ENCODE measurements at regions not wholly inside any gene's neighbourhood (a gene's known extent, or its start where the extent isn't known, plus 50 kb on each side); places are given as distances from the start of the nearest gene placed in this dataset.

DNA sequence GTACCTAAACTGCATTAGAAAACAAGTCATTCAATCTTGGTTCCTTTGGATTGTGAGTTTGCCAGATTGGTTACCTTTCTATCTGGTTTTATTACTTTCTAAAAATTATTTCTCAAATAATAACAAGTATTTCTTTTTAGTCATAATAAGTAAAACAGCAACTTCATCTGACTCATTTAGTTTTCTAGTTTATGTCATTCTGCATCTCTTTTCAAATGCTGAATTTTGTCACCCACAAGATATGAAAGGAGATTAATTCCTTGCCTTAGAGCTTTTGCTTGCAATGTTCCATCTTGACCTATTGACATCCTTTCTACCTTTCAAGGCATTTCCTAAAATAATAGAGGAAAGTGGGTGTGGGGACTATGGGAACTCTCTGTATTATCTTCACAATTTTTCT is 253.6 kb upstream of the PEX5L start:
- no peak for TF ChIP-seq CTCF (IDR thresholded peaks at IDR 0.05)
- no peak for TF ChIP-seq POLR2A (IDR thresholded peaks at IDR 0.05)
- TF ChIP-seq EP300 (IDR thresholded peaks at IDR 0.05): no peak
- no peak for TF ChIP-seq POLR2AphosphoS5 (IDR thresholded peaks at IDR 0.05)

Measured in suprapubic skin (tissue), 4 donors.